ENCODE measurements at regions not wholly inside any gene's neighbourhood (a gene's known extent, or its start where the extent isn't known, plus 50 kb on each side); places are given as distances from the start of the nearest gene placed in this dataset.

GRCh38 chr5:9690751-9691150 is 60.6 kb upstream of the TAS2R1 start (continued):
- no peak for TF ChIP-seq E2F6 (IDR thresholded peaks at IDR 0.05)
- TF ChIP-seq MAX (IDR thresholded peaks at IDR 0.05), result no peak
- no peak for TF ChIP-seq TAF7 (optimal IDR thresholded peaks at IDR 0.05; ENCODE audit: borderline replicate concordance, low read depth, low read length)
- TF ChIP-seq KDM1A (IDR thresholded peaks at IDR 0.05; ENCODE audit: borderline replicate concordance, low read length), result no peak
